Left colon (tissue), 2 donors: ENCODE measurements at regions not wholly inside any gene's neighbourhood (a gene's known extent, or its start where the extent isn't known, plus 50 kb on each side); places are given as distances from the start of the nearest gene placed in this dataset.

ENCODE experiments used
- ATAC-seq: fragments of 200-7000 bp; cut with Tn5 transposase; one replicate; pipeline ENCODE4 v1.9.1; 2020; ENCODE audit warnings: mild to moderate bottlenecking, moderate library complexity
- DNase-seq, 2 donors: peaks; one replicate each; pipeline ENCODE4 v3.0.0-alpha.2; 2020
- intact Hi-C, 2 donors: fragments of 100-400 bp; cut with DNase I in 1 of 2; cut with micrococcal nuclease in 1 of 2; formaldehyde crosslinking; loops; one replicate each; pipeline versions ENCODE4 v1.11.2 to v1.14.0; 2022; cut with DNase I, micrococcal nuclease
- microRNA-seq, 2 donors: library from miRNA; unstranded; fragments of <30 nt; microRNA quantifications; one replicate each; pipeline versions ENCODE4 v1.1.0 to v1.2.0, GENCODE V29; 2020
- donor health status: DM: no; HTN: no; CAD: no.
- donor health status: DM: yes; HTN: yes; CAD: no.

DNA sequence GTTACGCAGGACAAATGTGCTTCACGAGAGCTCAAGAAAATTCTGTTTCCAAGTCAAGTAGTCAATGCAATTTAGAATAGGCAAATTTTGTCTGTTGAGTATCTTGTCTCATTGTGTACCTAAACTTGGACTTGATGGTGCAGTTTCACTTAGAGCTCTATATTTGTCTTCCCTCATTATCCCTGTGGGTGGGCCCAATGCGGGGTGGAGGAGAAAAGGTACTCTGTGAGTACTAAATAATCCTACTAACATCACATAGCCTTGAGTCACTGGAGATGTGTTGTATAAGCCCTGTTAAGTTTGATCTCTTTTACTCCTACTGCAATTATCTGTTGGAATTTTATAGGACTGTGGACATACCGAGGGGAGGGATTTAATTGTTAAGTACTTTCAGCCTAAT is 331.2 kb downstream of the METTL15 start:
- intact Hi-C loops = no loop called here
- DNase-seq (no peak), ATAC-seq (no peak)

- DNase-seq (no peak), ATAC-seq (no peak)
- intact Hi-C loops = no loop called here
Measured at GRCh38 chr11:28420099-28420498, 311.9 kb downstream of the METTL15 start.

GRCh38 chr11:28417601-28418323 is 309.6 kb downstream of the METTL15 start:
- intact Hi-C loops = no loop called here
- DNase-seq = no peak
- no peak for ATAC-seq

GRCh38 chr11:28412029-28412428 is 303.8 kb downstream of the METTL15 start:
- intact Hi-C loops = no loop called here
- DNase-seq = no peak
- no peak for ATAC-seq

DNA sequence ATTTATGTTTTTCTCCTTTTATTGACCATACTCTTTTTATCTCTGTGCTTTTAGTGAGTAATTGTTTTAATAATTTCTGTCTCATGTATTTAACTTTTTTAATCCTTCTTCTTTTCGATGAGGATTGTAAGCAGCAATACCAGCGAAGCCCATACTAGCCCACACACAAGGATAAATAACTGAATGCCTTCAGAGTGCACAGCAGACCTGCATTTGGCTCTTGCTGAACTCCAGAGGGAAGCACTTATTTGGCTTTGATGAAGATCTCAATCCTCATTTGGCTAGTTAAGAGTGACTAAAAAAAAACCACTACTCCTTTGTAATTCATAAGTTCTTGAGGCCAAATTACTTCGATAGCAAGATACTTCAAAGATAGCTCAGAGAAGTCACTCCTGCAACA is 293.3 kb downstream of the METTL15 start:
- DNase-seq (no peak), ATAC-seq (no peak)
- intact Hi-C loops = no loop called here

- intact Hi-C loops = no loop called here
- ATAC-seq = no peak
- DNase-seq = no peak
Measured at GRCh38 chr11:28400331-28401100, 292.3 kb downstream of the METTL15 start.

DNA sequence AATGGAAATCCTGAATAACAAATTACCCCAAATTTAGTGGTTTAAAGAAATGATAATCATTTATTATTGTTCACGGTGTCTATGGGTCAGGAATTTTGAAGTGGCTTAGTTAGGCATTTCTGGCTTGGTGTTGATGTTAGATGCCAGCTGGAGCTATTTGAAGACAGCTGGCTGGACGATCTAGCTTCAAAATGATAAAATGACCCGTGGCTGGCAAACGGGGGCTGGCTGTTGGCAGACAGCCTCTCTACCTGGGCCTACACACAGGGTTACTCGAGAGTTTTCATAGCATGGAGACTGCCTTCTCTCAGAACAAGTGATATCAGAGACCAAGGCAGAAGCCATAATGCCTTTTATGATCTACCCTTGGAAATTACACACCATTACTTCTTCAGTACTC is 285.2 kb downstream of the METTL15 start:
- intact Hi-C loops = no loop called here
- no peak for DNase-seq
- no peak for ATAC-seq

DNA sequence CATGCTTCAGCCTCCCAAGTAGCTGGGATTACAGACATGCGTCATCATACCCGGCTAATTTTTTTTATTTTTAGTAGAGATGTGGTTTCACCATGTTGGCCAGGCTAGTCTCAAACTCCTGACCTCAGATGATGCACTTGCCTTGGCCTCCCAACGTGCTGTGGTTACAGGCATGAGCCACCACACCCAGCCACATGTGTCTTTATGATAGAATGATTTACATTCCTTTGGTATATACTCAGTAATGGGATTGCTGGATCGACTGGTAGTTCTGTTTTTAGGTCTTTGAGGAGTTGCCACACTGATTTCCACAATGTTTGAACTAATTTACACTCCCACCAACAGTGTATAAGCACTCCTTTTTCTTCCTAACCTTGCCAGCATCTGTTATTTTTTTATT is 276.2 kb downstream of the METTL15 start:
- DNase-seq (no peak), ATAC-seq (no peak)
- intact Hi-C loops = no loop called here

DNA sequence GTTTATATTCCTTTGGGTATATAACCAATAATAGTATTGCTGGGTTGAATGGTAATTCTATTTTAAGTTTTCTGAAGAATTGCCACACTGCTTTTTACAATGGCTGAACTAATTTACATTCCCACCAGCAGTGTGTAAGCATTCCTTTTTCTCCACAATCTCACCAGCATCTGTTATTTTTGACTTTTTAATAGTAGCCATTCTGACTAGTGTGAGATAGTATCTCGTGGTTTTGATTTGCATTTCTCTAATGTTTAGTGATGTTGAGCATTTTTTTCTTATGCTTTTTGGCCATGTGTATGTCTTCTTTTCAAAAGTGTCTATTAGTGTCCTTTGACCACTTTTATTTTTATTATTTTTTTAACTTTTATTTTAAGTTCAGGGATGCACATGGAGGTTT is 275.3 kb downstream of the METTL15 start:
- intact Hi-C loops = no loop called here
- DNase-seq (no peak), ATAC-seq (no peak)

Small RNA genes lying in the stretch of these regions (microRNA-seq; reads per million reads assigned to microRNA genes)
- gene MIR8068 = 0 reads per million in 2 donors
